ENCODE measurements at regions not wholly inside any gene's neighbourhood (a gene's known extent, or its start where the extent isn't known, plus 50 kb on each side); places are given as distances from the start of the nearest gene placed in this dataset.

- H3K27ac Mint-ChIP-seq (ENCODE audit: unreplicated experiment) = no peak overlapping the region
Measured at GRCh38 chr6:166775923-166776220, 148.8 kb upstream of the RPS6KA2 start.

DNA sequence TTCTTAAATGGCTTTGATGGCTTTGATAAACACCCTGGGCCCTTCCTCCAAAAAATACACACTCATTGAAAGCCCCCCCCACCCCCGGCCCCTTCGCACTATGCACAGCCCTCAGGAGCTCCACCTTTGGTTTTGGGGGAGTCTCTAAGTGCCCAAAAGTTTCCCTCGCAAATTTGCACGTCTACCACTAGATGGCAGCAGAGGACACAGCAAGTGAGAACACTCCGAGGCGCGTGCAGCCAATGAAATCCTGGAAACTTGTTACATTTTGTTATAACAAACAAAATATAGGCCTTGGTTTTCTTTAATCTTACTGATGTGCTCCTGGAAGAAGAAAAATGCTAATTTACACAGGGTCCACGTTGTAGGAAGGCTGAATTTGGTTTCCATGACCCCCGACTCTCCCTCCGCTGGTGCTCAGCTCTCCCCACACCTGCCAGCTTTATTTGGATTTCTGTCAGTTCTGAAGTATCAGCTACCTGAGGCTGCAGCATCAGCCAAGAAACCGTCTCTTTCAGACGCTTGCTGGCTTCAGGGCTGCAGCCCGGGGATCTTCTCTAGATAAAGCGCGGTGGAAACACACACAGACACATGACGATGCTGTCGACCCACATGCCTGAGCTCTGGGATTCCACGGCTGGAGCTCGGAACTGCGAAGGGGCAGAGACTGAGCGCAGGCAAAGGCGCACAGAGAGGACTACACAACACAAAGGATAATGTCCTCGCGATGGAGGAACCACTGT is 148.3 kb upstream of the RPS6KA2 start:
- Mint-ChIP-seq H3K4me1 (ENCODE audit: low read depth) (no peaks in the 10 kb centered on the region), H3K27ac (ENCODE audit: unreplicated experiment) (no peak overlapping the region), H3K36me3 (ENCODE audit: low read depth) (no peaks in the 10 kb centered on the region), H3K27me3 (ENCODE audit: low read depth) (peaks cover 20% of the 10 kb centered on the region), H3K4me3 (ENCODE audit: unreplicated experiment) (no peak overlapping the region), H3K9me3 (ENCODE audit: low read depth) (no peaks in the 10 kb centered on the region)
- DNase-seq (ENCODE audit: low spot score) = no peak
- TF ChIP-seq CTCF (IDR thresholded peaks at IDR 0.05) = peak; percentile 87

More at GRCh38 chr6:166775923-166776220, 148.8 kb upstream of the RPS6KA2 start:
- Mint-ChIP-seq H3K4me3 (ENCODE audit: unreplicated experiment) (no peak overlapping the region), H3K27me3 (ENCODE audit: low read depth) (peaks cover 20% of the 10 kb centered on the region), H3K9me3 (ENCODE audit: low read depth) (no peaks in the 10 kb centered on the region), H3K4me1 (ENCODE audit: low read depth) (no peaks in the 10 kb centered on the region), H3K36me3 (ENCODE audit: low read depth) (no peaks in the 10 kb centered on the region)
- no peak for DNase-seq (ENCODE audit: low spot score)
- no peak for TF ChIP-seq CTCF (IDR thresholded peaks at IDR 0.05)

- DNase-seq (ENCODE audit: low spot score) = no peak
- H3K4me1 Mint-ChIP-seq (ENCODE audit: low read depth) = no peaks in the 10 kb centered on the region
- H3K27ac Mint-ChIP-seq (ENCODE audit: unreplicated experiment) = no peak overlapping the region
- no peak overlapping the region for H3K4me3 Mint-ChIP-seq (ENCODE audit: unreplicated experiment)
- no peaks in the 10 kb centered on the region for H3K9me3 Mint-ChIP-seq (ENCODE audit: low read depth)
- TF ChIP-seq CTCF (IDR thresholded peaks at IDR 0.05) = no peak
- H3K27me3 Mint-ChIP-seq (ENCODE audit: low read depth) = peaks cover 20% of the 10 kb centered on the region
- no peaks in the 10 kb centered on the region for H3K36me3 Mint-ChIP-seq (ENCODE audit: low read depth)
Measured at GRCh38 chr6:166774770-166775169, 147.7 kb upstream of the RPS6KA2 start.

- H3K4me1 Mint-ChIP-seq (ENCODE audit: low read depth) = no peaks in the 10 kb centered on the region
- no peak for TF ChIP-seq CTCF (IDR thresholded peaks at IDR 0.05)
Measured at GRCh38 chr6:166774292-166774691, 147.2 kb upstream of the RPS6KA2 start.

DNA sequence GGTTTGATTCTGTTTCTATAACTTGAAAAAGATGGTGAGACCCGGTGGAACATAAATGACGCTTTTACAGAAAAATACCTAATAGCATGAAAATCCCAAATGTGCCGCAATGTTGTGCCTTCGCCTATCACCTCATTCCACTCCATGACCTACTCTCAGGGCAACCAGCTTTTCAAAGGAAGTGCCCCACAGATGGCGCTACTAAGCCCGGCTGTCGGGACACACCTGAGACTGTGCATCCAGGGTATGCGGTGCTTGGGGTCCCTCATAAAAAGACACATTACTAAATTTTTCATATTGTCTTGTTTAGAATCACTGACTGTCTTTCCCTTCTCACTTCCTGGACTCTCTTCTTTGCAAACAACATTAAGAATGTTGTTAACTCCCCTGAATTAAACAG is 145.5 kb upstream of the RPS6KA2 start:
- Mint-ChIP-seq H3K9me3 (ENCODE audit: low read depth) (no peaks in the 10 kb centered on the region), H3K4me1 (ENCODE audit: low read depth) (no peaks in the 10 kb centered on the region), H3K36me3 (ENCODE audit: low read depth) (no peaks in the 10 kb centered on the region), H3K27ac (ENCODE audit: unreplicated experiment) (no peak overlapping the region), H3K4me3 (ENCODE audit: unreplicated experiment) (no peak overlapping the region), H3K27me3 (ENCODE audit: low read depth) (peaks cover 20% of the 10 kb centered on the region)
- DNase-seq (ENCODE audit: low spot score) = no peak
- peak; percentile 42 for TF ChIP-seq CTCF (IDR thresholded peaks at IDR 0.05)

More at GRCh38 chr6:166774292-166774691, 147.2 kb upstream of the RPS6KA2 start:
- Mint-ChIP-seq H3K27ac (ENCODE audit: unreplicated experiment) (no peak overlapping the region), H3K36me3 (ENCODE audit: low read depth) (no peaks in the 10 kb centered on the region), H3K27me3 (ENCODE audit: low read depth) (peaks cover 20% of the 10 kb centered on the region), H3K9me3 (ENCODE audit: low read depth) (no peaks in the 10 kb centered on the region), H3K4me3 (ENCODE audit: unreplicated experiment) (no peak overlapping the region)
- no peak for DNase-seq (ENCODE audit: low spot score)
